Osteocyte (in vitro differentiated cells): ENCODE measurements at regions not wholly inside any gene's neighbourhood (a gene's known extent, or its start where the extent isn't known, plus 50 kb on each side); places are given as distances from the start of the nearest gene placed in this dataset.

ENCODE experiments used
- DNase-seq: peaks from one replicate; pipeline ENCODE4 v3.0.0; 2021; ENCODE audit warnings: mixed read lengths; ENCODE audit not compliant: unreplicated experiment; ENCODE audit errors: extremely low spot score
- H3K27ac Mint-ChIP-seq: one replicate; pipeline ENCODE4 v1.8.0; 2021; ENCODE audit warnings: mild to moderate bottlenecking, mixed read lengths; ENCODE audit not compliant: unreplicated experiment
- H3K27me3 Mint-ChIP-seq: one replicate; pipeline ENCODE4 v1.8.0; 2021; ENCODE audit warnings: mixed read lengths; ENCODE audit not compliant: unreplicated experiment
- H3K36me3 Mint-ChIP-seq: one replicate; pipeline ENCODE4 v1.8.0; 2021; ENCODE audit warnings: mixed read lengths; ENCODE audit not compliant: unreplicated experiment
- H3K4me1 Mint-ChIP-seq: one replicate; pipeline ENCODE4 v1.8.0; 2021; ENCODE audit warnings: mixed read lengths; ENCODE audit not compliant: unreplicated experiment
- H3K4me3 Mint-ChIP-seq: one replicate; pipeline ENCODE4 v1.8.0; 2021; ENCODE audit warnings: mild to moderate bottlenecking, moderate library complexity, mixed read lengths; ENCODE audit not compliant: unreplicated experiment
- H3K9me3 Mint-ChIP-seq: one replicate; pipeline ENCODE4 v1.8.0; 2021; ENCODE audit warnings: mixed read lengths; ENCODE audit not compliant: unreplicated experiment
- CTCF ChIP-seq: fragments of 200-600 bp; sonication (generic); IDR thresholded peaks from 2 replicates; pipeline ENCODE4 v1.5.0; 2021; ENCODE audit warnings: antibody characterized with exemption, mild to moderate bottlenecking, moderate library complexity

- Mint-ChIP-seq H3K36me3 (peaks cover 20% of the 10 kb centered on the region), H3K27ac (peak overlapping the region; percentile 81), H3K27me3 (no peaks in the 10 kb centered on the region), H3K9me3 (peaks cover 33% of the 10 kb centered on the region), H3K4me1 (peaks cover 15% of the 10 kb centered on the region), H3K4me3 (no peak overlapping the region)
- no peak for DNase-seq
- TF ChIP-seq CTCF = no peak
These were observed 134.4 kb downstream of the LEPR start for GRCh38 chr1:65554829-65555228.

- Mint-ChIP-seq H3K4me1 (peaks cover 11% of the 10 kb centered on the region), H3K9me3 (peaks cover 9% of the 10 kb centered on the region), H3K27me3 (no peaks in the 10 kb centered on the region), H3K36me3 (peaks cover 3% of the 10 kb centered on the region), H3K4me3 (no peak overlapping the region), H3K27ac (no peak overlapping the region)
- no peak for TF ChIP-seq CTCF
- DNase-seq = no peak
These were observed 137.7 kb downstream of the LEPR start for GRCh38 chr1:65558215-65558614.

GRCh38 chr1:65564493-65564892 lies 144.0 kb downstream of the LEPR start:
- no peaks in the 10 kb centered on the region for H3K4me1 Mint-ChIP-seq
- no peaks in the 10 kb centered on the region for H3K9me3 Mint-ChIP-seq
- H3K27ac Mint-ChIP-seq = no peak overlapping the region
- DNase-seq = no peak
- TF ChIP-seq CTCF = no peak
- H3K27me3 Mint-ChIP-seq = no peaks in the 10 kb centered on the region
- H3K4me3 Mint-ChIP-seq = peak overlapping the region; percentile 61
- H3K36me3 Mint-ChIP-seq = no peaks in the 10 kb centered on the region

GRCh38 chr1:65568285-65568684 lies 147.8 kb downstream of the LEPR start:
- Mint-ChIP-seq H3K9me3 (no peaks in the 10 kb centered on the region), H3K4me1 (no peaks in the 10 kb centered on the region), H3K27ac (no peak overlapping the region), H3K36me3 (no peaks in the 10 kb centered on the region), H3K4me3 (no peak overlapping the region), H3K27me3 (no peaks in the 10 kb centered on the region)
- TF ChIP-seq CTCF = no peak
- DNase-seq = no peak

GRCh38 chr1:65572701-65573421 lies 152.4 kb downstream of the LEPR start:
- Mint-ChIP-seq H3K9me3 (no peaks in the 10 kb centered on the region), H3K27ac (no peak overlapping the region), H3K4me1 (no peaks in the 10 kb centered on the region), H3K36me3 (no peaks in the 10 kb centered on the region), H3K4me3 (no peak overlapping the region), H3K27me3 (no peaks in the 10 kb centered on the region)
- no peak for DNase-seq
- TF ChIP-seq CTCF = no peak
